ENCODE measurements at regions not wholly inside any gene's neighbourhood (a gene's known extent, or its start where the extent isn't known, plus 50 kb on each side); places are given as distances from the start of the nearest gene placed in this dataset.
"Not testable (repeated sequence)": the region's sequence is repeated elsewhere in the genome, so short reads cannot be mapped to it uniquely, and the experiment has no call there.

DNA sequence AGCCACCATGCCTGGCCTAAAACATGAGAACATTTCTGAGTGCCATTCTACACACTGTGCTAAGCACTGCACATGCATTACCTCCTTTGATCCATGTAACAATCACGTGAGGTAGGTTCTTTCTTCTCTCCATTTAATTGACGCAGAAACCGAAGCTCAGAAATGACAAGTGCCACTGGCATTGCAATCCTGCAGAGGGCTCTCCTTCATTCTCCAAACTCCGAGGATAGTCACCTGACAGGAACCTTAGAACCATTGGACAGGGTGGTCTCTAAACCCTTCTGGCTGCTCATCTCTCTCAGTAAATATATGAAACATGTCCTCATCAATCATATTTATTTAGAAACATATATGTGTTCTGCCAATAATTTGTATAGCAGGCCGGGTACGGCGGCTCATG is 167.1 kb upstream of the JUN start:
- H4K20me1 ChIP-seq (ENCODE audit: insufficient read depth, low read length, poor library complexity, severe bottlenecking) = no peaks in the 10 kb centered on the region
- H3F3A ChIP-seq (ENCODE audit: low read depth) = no peaks in the 10 kb centered on the region
- no peak overlapping the region for H3K4me2 ChIP-seq (ENCODE audit: low read depth, low read length, poor library complexity, severe bottlenecking)
- H3K4me3 ChIP-seq (ENCODE audit: low read length, poor library complexity, severe bottlenecking) = no peak overlapping the region
- H3K4me1 ChIP-seq (ENCODE audit: insufficient read depth, low read length, poor library complexity, severe bottlenecking) = peaks cover 18% of the 10 kb centered on the region
- H3K27me3 ChIP-seq (ENCODE audit: insufficient read depth, low read length, poor library complexity, severe bottlenecking) = no peaks in the 10 kb centered on the region
- no peak overlapping the region for H3K9ac ChIP-seq (ENCODE audit: low read depth, low read length, poor library complexity, severe bottlenecking)
- H2AFZ ChIP-seq (ENCODE audit: low read length) = no peak overlapping the region
- H3K9me2 ChIP-seq (replicated peaks; ENCODE audit: low read depth, low read length) = no peaks in the 10 kb centered on the region
- no peaks in the 10 kb centered on the region for H3K9me3 ChIP-seq (ENCODE audit: insufficient read depth, low read depth, low read length)
- no peaks in the 10 kb centered on the region for H3K36me3 ChIP-seq (ENCODE audit: insufficient read depth, low read length)
- TF ChIP-seq, protein P1, sequence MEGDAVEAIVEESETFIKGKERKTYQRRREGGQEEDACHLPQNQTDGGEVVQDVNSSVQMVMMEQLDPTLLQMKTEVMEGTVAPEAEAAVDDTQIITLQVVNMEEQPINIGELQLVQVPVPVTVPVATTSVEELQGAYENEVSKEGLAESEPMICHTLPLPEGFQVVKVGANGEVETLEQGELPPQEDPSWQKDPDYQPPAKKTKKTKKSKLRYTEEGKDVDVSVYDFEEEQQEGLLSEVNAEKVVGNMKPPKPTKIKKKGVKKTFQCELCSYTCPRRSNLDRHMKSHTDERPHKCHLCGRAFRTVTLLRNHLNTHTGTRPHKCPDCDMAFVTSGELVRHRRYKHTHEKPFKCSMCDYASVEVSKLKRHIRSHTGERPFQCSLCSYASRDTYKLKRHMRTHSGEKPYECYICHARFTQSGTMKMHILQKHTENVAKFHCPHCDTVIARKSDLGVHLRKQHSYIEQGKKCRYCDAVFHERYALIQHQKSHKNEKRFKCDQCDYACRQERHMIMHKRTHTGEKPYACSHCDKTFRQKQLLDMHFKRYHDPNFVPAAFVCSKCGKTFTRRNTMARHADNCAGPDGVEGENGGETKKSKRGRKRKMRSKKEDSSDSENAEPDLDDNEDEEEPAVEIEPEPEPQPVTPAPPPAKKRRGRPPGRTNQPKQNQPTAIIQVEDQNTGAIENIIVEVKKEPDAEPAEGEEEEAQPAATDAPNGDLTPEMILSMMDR (conservative IDR thresholded peaks at IDR 0.05; ENCODE audit: low read length) = 0 out of 2 replicates have a peak, but pooled peaks have one; percentile 17
- no peak for TF ChIP-seq EZH2phosphoT487 (IDR thresholded peaks at IDR 0.05; ENCODE audit: borderline replicate concordance)
- no peaks in the 10 kb centered on the region for H3K79me2 ChIP-seq (ENCODE audit: insufficient read depth, low read length)

DNA sequence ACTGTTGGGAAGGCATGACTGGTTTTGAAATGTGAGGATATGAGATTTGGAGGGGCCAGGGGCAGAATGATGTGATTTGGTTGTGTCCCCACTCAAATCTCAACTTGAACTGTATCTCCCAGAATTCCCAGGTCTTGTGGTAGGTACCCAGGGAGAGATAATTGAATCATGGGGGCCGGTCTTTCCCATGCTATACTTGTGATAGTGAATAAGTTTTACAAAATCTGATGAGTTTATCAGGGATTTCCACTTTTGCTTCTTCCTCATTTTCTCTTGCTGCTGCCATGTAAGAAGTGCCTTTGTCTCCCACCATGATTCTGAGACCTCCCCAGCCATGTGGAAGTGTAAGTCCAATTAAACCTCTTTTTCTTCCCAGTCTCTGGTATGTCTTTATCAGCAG is 170.1 kb upstream of the JUN start:
- not testable (repeated sequence) for H3K79me2 ChIP-seq (ENCODE audit: insufficient read depth, low read length); H3K4me1 ChIP-seq (ENCODE audit: insufficient read depth, low read length, poor library complexity, severe bottlenecking); H3K9ac ChIP-seq (ENCODE audit: low read depth, low read length, poor library complexity, severe bottlenecking); H3F3A ChIP-seq (ENCODE audit: low read depth); H4K20me1 ChIP-seq (ENCODE audit: insufficient read depth, low read length, poor library complexity, severe bottlenecking); H3K27me3 ChIP-seq (ENCODE audit: insufficient read depth, low read length, poor library complexity, severe bottlenecking); H3K9me3 ChIP-seq (ENCODE audit: insufficient read depth, low read depth, low read length); H2AFZ ChIP-seq (ENCODE audit: low read length); H3K4me2 ChIP-seq (ENCODE audit: low read depth, low read length, poor library complexity, severe bottlenecking); H3K4me3 ChIP-seq (ENCODE audit: low read length, poor library complexity, severe bottlenecking); H3K36me3 ChIP-seq (ENCODE audit: insufficient read depth, low read length); H3K9me2 ChIP-seq (replicated peaks; ENCODE audit: low read depth, low read length)

DNA sequence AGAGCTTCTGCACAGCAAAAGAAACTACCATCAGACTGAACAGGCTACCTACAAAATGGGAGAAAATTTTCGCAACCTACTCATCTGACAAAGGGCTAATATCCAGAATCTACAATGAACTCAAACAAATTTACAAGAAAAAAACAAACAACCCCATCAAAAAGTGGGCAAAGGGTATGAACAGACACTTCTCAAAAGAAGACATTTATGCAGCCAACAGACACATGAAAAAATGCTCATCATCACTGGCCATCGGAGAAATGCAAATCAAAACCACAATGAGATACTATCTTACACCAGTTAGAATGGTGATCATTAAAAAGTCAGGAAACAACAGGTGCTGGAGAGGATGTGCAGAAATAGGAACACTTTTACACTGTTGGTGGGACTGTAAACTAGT is 179.4 kb upstream of the JUN start:
- H3K4me2 ChIP-seq (ENCODE audit: low read depth, low read length, poor library complexity, severe bottlenecking); H3F3A ChIP-seq (ENCODE audit: low read depth); H3K9me2 ChIP-seq (replicated peaks; ENCODE audit: low read depth, low read length); H3K9ac ChIP-seq (ENCODE audit: low read depth, low read length, poor library complexity, severe bottlenecking); H3K4me3 ChIP-seq (ENCODE audit: low read length, poor library complexity, severe bottlenecking); H3K79me2 ChIP-seq (ENCODE audit: insufficient read depth, low read length); H3K9me3 ChIP-seq (ENCODE audit: insufficient read depth, low read depth, low read length); H3K36me3 ChIP-seq (ENCODE audit: insufficient read depth, low read length); H4K20me1 ChIP-seq (ENCODE audit: insufficient read depth, low read length, poor library complexity, severe bottlenecking); H3K27me3 ChIP-seq (ENCODE audit: insufficient read depth, low read length, poor library complexity, severe bottlenecking); H2AFZ ChIP-seq (ENCODE audit: low read length): not testable (repeated sequence)
- peaks cover 34% of the 10 kb centered on the region for H3K4me1 ChIP-seq (ENCODE audit: insufficient read depth, low read length, poor library complexity, severe bottlenecking)

DNA sequence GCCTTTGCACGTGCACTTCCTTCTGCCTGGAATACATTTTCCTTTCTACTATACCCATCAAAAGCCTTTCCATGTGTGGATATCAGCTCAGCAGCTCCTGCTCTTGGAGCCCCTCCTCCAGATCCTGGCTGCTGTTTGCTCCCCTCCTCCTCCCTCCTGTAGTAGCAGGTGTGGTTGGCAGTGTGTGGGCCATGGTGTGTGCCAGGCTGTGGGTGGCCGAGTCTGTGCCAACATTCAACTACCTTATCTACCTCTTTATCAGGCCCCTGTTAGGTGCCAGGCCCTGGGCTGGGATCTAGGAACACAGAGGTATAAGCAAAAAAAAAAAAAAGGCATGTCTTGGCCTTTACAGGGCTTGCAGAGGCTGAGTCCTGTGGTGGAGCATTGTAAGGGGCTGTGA is 180.6 kb upstream of the JUN start:
- no peak for TF ChIP-seq EZH2phosphoT487 (IDR thresholded peaks at IDR 0.05; ENCODE audit: borderline replicate concordance)
- TF ChIP-seq, protein P1 (conservative IDR thresholded peaks at IDR 0.05; ENCODE audit: low read length) = no peak
- peaks cover 40% of the 10 kb centered on the region for H3K4me1 ChIP-seq (ENCODE audit: insufficient read depth, low read length, poor library complexity, severe bottlenecking)
- H3F3A ChIP-seq (ENCODE audit: low read depth) = no peaks in the 10 kb centered on the region
- no peak overlapping the region for H3K9ac ChIP-seq (ENCODE audit: low read depth, low read length, poor library complexity, severe bottlenecking)
- H3K36me3 ChIP-seq (ENCODE audit: insufficient read depth, low read length) = no peaks in the 10 kb centered on the region
- H3K4me2 ChIP-seq (ENCODE audit: low read depth, low read length, poor library complexity, severe bottlenecking) = no peak overlapping the region
- no peaks in the 10 kb centered on the region for H3K79me2 ChIP-seq (ENCODE audit: insufficient read depth, low read length)
- no peak overlapping the region for H2AFZ ChIP-seq (ENCODE audit: low read length)
- no peaks in the 10 kb centered on the region for H4K20me1 ChIP-seq (ENCODE audit: insufficient read depth, low read length, poor library complexity, severe bottlenecking)
- H3K9me2 ChIP-seq (replicated peaks; ENCODE audit: low read depth, low read length) = no peaks in the 10 kb centered on the region
- no peak overlapping the region for H3K4me3 ChIP-seq (ENCODE audit: low read length, poor library complexity, severe bottlenecking)
- H3K27me3 ChIP-seq (ENCODE audit: insufficient read depth, low read length, poor library complexity, severe bottlenecking) = no peaks in the 10 kb centered on the region
- H3K9me3 ChIP-seq (ENCODE audit: insufficient read depth, low read depth, low read length) = no peaks in the 10 kb centered on the region

All from Loucy (cell line).